HG02678 (cell line): ENCODE measurements at regions not wholly inside any gene's neighbourhood (a gene's known extent, or its start where the extent isn't known, plus 50 kb on each side); places are given as distances from the start of the nearest gene placed in this dataset.
"Not testable (repeated sequence)": the region's sequence is repeated elsewhere in the genome, so short reads cannot be mapped to it uniquely, and the experiment has no call there.

Experiments
- ATAC-seq: cut with Tn5 transposase; IDR thresholded peaks from one replicate; pipeline ENCODE4 v1.9.1; 2021; ENCODE audit warnings: mild to moderate bottlenecking, moderate library complexity; ENCODE audit not compliant: unreplicated experiment

GRCh38 chr14:37711831-37712475 is 116.5 kb downstream of the TTC6 start:
- no peak for ATAC-seq

GRCh38 chr14:37712476-37712860 is 117.0 kb downstream of the TTC6 start:
- not testable (repeated sequence) for ATAC-seq

GRCh38 chr14:37712976-37713431 is 117.6 kb downstream of the TTC6 start:
- ATAC-seq, result no peak

- ATAC-seq, result no peak
Measured at GRCh38 chr14:37720131-37720530, 124.7 kb downstream of the TTC6 start.

- ATAC-seq, result no peak
Measured at GRCh38 chr14:37721976-37722659, 126.7 kb downstream of the TTC6 start.

DNA sequence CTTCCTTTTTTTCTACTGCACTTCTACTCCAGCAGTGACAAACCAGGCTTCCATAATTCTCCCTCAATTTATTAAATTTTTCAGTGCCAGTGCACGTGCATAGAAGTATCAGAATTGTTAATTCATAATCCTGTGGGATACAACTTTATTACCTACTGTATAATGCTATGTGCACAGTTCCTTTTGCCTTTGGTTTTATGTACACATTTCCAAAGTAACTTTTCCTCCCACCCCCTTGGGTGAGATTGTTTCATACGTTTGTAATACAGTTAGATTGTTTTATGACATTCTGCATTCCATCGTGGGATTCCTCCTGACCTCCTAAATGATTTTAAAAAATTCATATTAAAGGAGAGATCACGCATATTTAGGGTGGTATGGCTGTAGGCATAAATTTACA is 128.1 kb downstream of the TTC6 start:
- no peak for ATAC-seq

GRCh38 chr14:37726708-37727107 is 131.3 kb downstream of the TTC6 start:
- no peak for ATAC-seq

- no peak for ATAC-seq
Measured at GRCh38 chr14:37729218-37729617, 133.8 kb downstream of the TTC6 start.

GRCh38 chr14:37731094-37731493 is 135.7 kb downstream of the TTC6 start:
- ATAC-seq, result no peak

GRCh38 chr14:37745657-37746056 is 150.2 kb downstream of the TTC6 start:
- ATAC-seq, result no peak

DNA sequence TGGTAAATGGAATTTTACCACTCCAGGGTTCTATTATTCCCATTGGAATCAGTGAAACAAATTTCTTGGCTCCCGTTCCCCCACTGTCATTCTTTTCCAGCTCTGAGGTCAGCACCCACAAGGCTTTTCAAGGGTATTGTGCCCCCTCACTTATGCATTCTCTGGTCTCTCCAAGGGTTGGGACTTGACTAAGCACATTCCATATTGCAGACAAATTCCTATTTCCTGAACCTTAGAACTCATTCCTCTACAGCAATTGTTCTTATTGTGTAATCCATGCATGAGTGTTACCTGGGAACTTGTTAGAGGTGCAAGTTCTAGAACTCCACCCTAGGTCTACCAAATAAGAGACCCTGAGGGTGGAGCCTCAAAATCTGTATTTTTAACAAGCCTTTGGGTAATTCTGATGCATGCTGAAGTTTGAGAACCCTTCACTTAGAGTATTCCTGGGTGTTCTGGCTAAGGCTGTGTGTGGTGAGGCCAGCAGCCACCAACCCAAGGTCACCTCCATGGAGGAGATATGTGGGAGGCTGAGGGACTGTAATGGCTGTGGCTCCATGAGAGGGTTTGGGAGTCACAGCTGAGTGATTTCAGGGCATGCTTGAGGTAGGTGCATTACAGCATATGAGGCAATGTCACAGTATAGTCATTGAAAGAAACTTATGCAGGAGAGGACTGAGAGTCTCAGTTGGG is 150.9 kb downstream of the TTC6 start:
- no peak for ATAC-seq

- ATAC-seq, result no peak
Measured at GRCh38 chr14:37753459-37753858, 158.0 kb downstream of the TTC6 start.

DNA sequence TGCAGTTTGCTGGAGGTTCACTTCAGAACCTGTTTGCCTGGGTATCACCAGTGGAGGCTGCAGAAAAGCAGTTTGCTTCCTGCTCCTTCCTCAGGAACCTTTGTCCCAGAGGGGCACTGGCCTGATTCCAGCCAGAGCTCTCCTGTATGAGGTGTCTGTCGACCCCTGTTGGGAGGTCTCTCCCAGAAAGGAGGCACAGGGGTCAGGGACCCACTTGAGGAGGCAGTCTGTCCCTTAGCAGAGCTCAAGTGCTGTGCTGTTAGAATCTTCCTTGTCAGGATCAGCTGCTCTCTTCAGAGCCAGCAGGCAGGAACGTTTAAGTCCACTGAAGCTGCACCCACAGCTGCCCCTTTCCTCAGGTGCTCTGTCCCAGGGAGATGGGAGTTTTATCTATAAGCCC is 164.8 kb downstream of the TTC6 start:
- not testable (repeated sequence) for ATAC-seq

GRCh38 chr14:37763266-37763665 is 167.8 kb downstream of the TTC6 start:
- ATAC-seq, result no peak

GRCh38 chr14:37772283-37772682 is 176.9 kb downstream of the TTC6 start:
- ATAC-seq, result not testable (repeated sequence)

DNA sequence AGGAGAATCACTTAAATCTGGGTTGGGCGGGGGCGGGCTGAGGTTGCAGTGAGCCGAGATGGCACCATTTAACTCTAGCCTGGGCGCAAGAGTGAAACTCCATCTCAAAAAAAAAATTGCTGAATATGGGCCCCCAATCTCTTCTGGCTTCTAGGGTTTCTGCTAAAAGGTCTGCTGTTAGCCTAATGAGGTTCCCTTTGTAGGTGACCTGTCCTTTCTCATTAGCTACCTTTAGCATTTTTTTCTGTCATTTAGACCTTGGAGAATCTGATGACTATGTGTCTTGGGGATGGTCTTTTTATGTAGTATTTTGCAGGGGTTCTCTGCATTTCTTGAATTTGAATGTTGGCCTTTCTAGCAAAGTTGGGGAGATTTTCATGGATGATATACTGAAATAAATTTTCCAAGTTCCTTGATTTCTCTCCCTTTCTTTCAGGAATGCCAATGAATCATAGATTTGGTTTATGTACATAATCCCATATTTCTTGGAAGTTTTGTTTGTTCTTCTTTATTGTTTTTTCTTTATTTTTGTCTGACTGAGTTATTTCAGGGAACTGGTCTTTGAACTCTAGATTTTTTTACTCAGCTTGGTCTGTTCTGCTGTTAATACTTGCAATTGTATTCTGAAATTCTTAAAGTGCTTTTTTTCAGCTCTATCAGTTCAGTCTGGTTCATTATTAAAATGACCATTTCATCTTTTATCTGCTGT is 181.5 kb downstream of the TTC6 start:
- no peak for ATAC-seq

DNA sequence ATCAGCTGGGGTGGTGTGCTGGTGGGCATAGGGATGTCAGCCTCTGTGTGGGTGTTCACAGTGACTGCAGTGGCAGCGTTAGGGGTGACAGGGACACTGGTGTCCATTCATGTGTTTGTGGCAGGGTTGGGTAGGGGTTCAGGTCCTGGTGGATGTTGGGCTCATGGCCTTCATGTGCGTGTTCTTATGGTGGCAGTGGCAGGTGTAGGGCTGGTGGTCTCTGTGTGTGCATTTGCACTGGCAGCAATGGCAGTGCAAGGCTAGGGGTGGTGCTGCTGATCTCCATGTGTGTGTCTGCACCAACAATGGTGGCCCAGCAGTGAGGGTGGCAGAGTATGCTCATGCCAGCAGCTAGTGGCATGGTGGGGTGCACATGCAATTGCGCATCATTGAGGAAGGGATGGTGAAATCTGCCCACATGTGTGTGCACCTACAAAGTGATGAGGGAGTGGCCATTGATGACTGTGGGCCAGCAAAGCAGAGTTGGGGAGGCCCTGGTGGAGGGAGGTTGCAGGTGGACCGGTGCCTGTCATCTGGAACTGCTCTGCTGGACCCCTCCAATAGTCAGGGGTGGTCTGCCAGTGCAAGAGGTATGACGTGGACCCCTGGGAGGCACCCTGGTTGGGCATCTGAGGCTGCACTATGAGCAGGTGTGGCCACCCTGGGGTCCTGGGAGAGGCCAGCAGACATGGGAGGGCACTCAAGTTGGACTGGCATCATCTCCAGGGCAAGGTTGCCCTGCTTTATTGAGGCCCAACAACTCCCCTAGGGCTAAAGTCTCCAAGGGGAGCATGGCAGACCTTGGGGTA is 182.9 kb downstream of the TTC6 start:
- ATAC-seq, result no peak

- ATAC-seq, result no peak
Measured at GRCh38 chr14:37779480-37779879, 184.1 kb downstream of the TTC6 start.

DNA sequence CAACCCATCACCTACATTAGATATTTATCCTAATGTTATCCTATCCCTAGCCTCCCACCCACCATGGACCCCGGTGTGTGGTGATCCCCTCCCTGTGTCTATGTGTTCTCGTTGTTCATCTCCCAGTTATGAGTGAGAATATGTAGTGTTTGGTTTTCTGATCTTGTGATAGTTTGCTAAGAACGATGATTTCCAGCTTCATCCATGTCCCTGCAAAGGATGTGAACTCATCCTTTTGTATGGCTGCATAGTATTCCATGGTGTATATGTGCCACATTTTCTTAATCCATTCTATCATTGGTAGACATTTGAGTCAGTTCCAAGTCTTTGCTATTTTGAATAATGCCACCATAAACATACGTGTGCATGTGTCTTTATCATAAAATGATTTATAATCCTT is 185.3 kb downstream of the TTC6 start:
- ATAC-seq, result not testable (repeated sequence)

DNA sequence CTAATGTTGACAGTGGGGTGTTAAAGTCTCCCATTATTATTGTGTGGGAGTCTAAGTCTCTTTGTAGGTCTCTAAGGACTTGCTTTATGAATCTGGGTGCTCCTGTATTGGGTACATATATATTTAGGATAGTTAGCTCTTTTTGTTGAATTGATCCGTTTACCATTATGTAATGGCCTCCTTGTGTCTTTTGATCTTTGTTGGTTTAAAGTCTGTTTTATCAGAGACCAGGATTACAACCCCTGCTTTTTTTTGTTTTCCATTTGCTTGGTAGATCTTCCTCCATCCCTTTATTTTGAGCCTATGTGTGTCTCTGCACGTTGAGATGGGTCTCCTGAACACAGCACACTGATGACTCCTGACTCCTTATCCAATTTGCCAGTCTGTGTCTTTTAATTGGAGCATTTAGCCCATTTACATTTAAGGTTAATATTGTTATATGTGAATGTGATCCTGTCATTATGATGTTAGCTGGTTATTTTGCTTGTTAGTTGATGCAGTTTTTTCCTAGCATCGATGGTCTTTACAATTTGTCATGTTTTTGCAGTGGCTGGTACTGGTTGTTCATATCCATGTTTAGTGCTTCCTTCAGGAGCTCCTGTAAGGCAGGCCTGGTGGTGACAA is 188.9 kb downstream of the TTC6 start:
- ATAC-seq, result not testable (repeated sequence)
